GM06990 (cell line): ENCODE measurements at regions not wholly inside any gene's neighbourhood (a gene's known extent, or its start where the extent isn't known, plus 50 kb on each side); places are given as distances from the start of the nearest gene placed in this dataset.

Experiments
- DNase-seq: peaks from one replicate; pipeline ENCODE4 v3.0.0-alpha.2; 2011; ENCODE audit not compliant: insufficient read length; ENCODE audit errors: extremely low read depth
- H3K27me3 ChIP-seq: replicated peaks from 2 replicates; pipeline ENCODE4 v1.6.0; 2011; ENCODE audit warnings: low read length; ENCODE audit not compliant: control insufficient read depth, insufficient read depth
- H3K36me3 ChIP-seq: 2 replicates; pipeline ENCODE4 v1.5.1; 2011; ENCODE audit warnings: low read length; ENCODE audit not compliant: control insufficient read depth, insufficient read depth
- H3K4me3 ChIP-seq: replicated peaks from 2 replicates; pipeline ENCODE4 v1.5.1; 2011; ENCODE audit warnings: low read depth, mild to moderate bottlenecking, control low read depth, low read length
- CTCF ChIP-seq: IDR thresholded peaks from 2 replicates; pipeline ENCODE4 v1.5.1; 2011; ENCODE audit warnings: low read length, control low read depth, mild to moderate bottlenecking, inconsistent platforms; ENCODE audit not compliant: insufficient read depth, poor library complexity, severe bottlenecking

- DNase-seq: no peak
- no peaks in the 10 kb centered on the region for H3K27me3 ChIP-seq
Observed at GRCh38 chr5:84885485-84886258, 501.0 kb upstream of the EDIL3 start.

GRCh38 chr5:84881737-84882136 is 497.1 kb upstream of the EDIL3 start:
- no peaks in the 10 kb centered on the region for H3K27me3 ChIP-seq
- H3K36me3 ChIP-seq: no peaks in the 10 kb centered on the region
- no peak overlapping the region for H3K4me3 ChIP-seq
- TF ChIP-seq CTCF: no peak
- DNase-seq: no peak

More at GRCh38 chr5:84885485-84886258, 501.0 kb upstream of the EDIL3 start:
- H3K36me3 ChIP-seq: no peaks in the 10 kb centered on the region
- TF ChIP-seq CTCF: no peak
- H3K4me3 ChIP-seq: no peak overlapping the region

- Histone ChIP-seq H3K4me3 (no peak overlapping the region), H3K36me3 (no peaks in the 10 kb centered on the region), H3K27me3 (no peaks in the 10 kb centered on the region)
- no peak for TF ChIP-seq CTCF
- no peak for DNase-seq
Observed at GRCh38 chr5:84874196-84874595, 489.5 kb upstream of the EDIL3 start.

- Histone ChIP-seq H3K36me3 (no peaks in the 10 kb centered on the region), H3K27me3 (no peaks in the 10 kb centered on the region), H3K4me3 (no peak overlapping the region)
- TF ChIP-seq CTCF: no peak
- no peak for DNase-seq
Observed at GRCh38 chr5:84872768-84873167, 488.1 kb upstream of the EDIL3 start.

- TF ChIP-seq CTCF: no peak
- Histone ChIP-seq H3K27me3 (no peaks in the 10 kb centered on the region), H3K36me3 (no peaks in the 10 kb centered on the region), H3K4me3 (no peak overlapping the region)
- DNase-seq: no peak
Observed at GRCh38 chr5:84870369-84870768, 485.7 kb upstream of the EDIL3 start.
